Left colon (tissue), 2 donors: ENCODE measurements at regions not wholly inside any gene's neighbourhood (a gene's known extent, or its start where the extent isn't known, plus 50 kb on each side); places are given as distances from the start of the nearest gene placed in this dataset.
"Not testable (repeated sequence)": the region's sequence is repeated elsewhere in the genome, so short reads cannot be mapped to it uniquely, and the experiment has no call there.

Source experiments
- ATAC-seq: fragments of 200-7000 bp; cut with Tn5 transposase; one replicate; pipeline ENCODE4 v1.9.1; 2020; ENCODE audit warnings: mild to moderate bottlenecking, moderate library complexity
- DNase-seq, 2 donors: peaks; one replicate each; pipeline ENCODE4 v3.0.0-alpha.2; 2020
- intact Hi-C, 2 donors: fragments of 100-400 bp; cut with DNase I in 1 of 2; cut with micrococcal nuclease in 1 of 2; formaldehyde crosslinking; loops; one replicate each; pipeline versions ENCODE4 v1.11.2 to v1.14.0; 2022; cut with DNase I, micrococcal nuclease
- donor health status: DM: no; HTN: no; CAD: no.
- donor health status: DM: yes; HTN: yes; CAD: no.

- ATAC-seq (peak; percentile 35), DNase-seq (no peak)
- intact Hi-C loops: no loop called here
These were observed 94.3 kb downstream of the RGS2 start for GRCh38 chr1:192903142-192903541.

DNA sequence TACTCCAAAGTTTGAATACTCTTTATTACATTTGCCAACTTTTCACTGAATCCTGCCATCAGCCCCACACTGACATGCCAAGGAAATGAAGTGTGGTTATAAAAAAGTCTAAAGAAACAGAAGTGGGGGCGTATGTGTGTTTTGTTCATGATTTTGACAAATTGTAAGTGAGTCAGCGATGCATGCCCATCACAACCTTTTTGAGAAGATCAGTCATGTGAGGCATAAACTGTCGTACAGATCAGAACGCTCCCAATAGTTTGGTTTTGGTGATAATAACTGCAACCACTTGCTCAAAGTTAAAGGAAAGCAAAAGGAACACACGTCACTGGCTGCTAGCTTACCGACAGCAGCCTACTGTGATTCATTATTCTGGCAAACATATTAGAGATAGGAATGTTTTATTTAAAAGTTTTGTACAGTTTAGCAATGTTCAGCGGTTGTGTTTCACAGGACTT is 95.6 kb downstream of the RGS2 start:
- DNase-seq (no peak), ATAC-seq (no peak)
- intact Hi-C loops: no loop called here

DNA sequence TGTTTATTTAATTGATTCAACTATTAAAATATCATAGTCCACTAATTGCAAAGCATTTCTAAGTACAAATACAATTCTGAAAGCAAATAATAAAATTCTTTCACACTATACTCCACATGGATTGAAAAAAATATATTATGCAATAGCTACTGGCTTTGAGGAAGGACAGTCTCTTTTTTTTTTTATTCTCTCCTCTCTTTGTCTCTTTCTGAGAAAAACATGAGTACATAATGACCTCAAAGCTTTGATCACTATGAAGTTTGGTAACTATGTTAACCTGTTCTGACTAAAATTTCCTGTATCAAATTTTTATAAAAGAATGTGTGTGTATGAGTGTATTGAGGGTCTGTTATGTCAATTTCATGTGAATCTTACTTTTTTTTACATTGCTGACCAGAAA is 96.2 kb downstream of the RGS2 start:
- no peak for ATAC-seq
- intact Hi-C loops: loop anchor here in 1 of 2 donors (5.0 kb wide), 1 partner anchor 93 kb away; no protein-coding TSS in a partner anchor
- no peak for DNase-seq

GRCh38 chr1:192906334-192906733 is 97.5 kb downstream of the RGS2 start:
- no peak for ATAC-seq
- intact Hi-C loops: loop anchor here in 1 of 2 donors (5.0 kb wide), 1 partner anchor 94 kb away; no protein-coding TSS in a partner anchor
- DNase-seq: no peak

DNA sequence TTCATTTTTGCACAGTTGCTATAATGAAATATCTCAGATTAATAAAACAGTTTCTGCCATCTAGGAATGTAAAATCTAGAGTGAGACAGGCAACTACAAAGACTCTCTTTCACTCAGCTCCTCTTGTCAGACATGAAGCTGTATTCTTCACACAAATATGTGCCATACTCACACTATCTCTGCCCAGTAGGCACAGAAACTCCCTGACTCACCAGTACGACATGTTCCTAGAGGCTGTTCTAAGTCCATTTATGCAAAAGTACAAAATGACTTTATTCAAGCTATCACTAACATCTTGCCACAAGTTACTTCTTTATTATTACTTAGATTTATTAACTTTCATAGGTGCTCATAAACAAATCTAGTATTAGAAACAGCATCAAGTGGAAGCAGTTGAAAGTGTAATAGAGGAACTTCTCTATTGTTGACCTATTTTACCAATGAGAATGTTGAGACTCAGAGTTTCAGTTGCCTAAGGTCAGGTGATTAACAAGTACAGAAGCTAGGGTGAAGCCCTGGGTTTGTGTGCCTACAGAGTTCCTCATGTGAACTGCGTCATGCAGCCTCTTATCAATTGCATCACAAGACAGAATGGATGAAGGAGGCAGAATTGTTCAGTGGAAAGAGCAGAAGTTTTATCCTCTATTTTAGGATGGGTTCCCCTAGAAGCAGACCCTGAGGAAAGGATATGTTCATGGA is 98.9 kb downstream of the RGS2 start:
- no peak for DNase-seq

GRCh38 chr1:192911896-192912656 is 103.2 kb downstream of the RGS2 start:
- intact Hi-C loops: loop anchor here in 1 of 2 donors (10.0 kb wide), 1 partner anchor 103 kb away; no protein-coding TSS in a partner anchor
- ATAC-seq, DNase-seq: not testable (repeated sequence)

More for the DNA sequence above, 98.9 kb downstream of the RGS2 start:
- intact Hi-C loops: loop anchor here in 1 of 2 donors (5.0 kb wide), 1 partner anchor 95 kb away; no protein-coding TSS in a partner anchor
- no peak for ATAC-seq

GRCh38 chr1:192913683-192914082 is 104.8 kb downstream of the RGS2 start:
- DNase-seq (peak in 1 of 2 donors; percentile 12), ATAC-seq (no peak)
- intact Hi-C loops: loop anchor here in 1 of 2 donors (10.0 kb wide), 1 partner anchor 101 kb away; no protein-coding TSS in a partner anchor

- ATAC-seq: no peak
- DNase-seq: no peak
- intact Hi-C loops: loop anchor here in 1 of 2 donors (10.0 kb wide), 1 partner anchor 101 kb away; no protein-coding TSS in a partner anchor
These were observed 105.3 kb downstream of the RGS2 start for GRCh38 chr1:192914092-192914491.

GRCh38 chr1:192914696-192915095 is 105.9 kb downstream of the RGS2 start:
- DNase-seq: no peak

DNA sequence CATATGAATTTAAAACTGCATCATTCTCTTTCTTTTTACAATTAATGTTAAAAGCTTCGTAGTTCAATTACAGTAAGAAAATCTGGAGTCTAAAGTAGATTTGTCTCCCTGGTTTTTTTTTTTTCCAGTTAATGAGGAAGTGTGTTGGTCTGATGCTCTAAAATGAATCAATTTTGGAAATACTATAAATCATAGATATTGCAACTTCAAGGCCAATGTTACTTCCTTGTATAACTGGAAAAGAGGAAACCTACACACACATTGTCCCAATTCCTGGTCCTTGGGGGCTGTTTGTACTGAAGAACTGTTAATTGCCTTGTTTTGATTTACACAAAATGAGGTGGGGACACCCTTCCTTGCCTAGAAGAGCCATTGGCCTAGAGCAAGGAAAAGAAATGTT is 107.2 kb downstream of the RGS2 start:
- DNase-seq (no peak), ATAC-seq (no peak)
- intact Hi-C loops: loop anchor here in 1 of 2 donors (10.0 kb wide), 1 partner anchor 99 kb away; no protein-coding TSS in a partner anchor

More at GRCh38 chr1:192914696-192915095, 105.9 kb downstream of the RGS2 start:
- ATAC-seq: no peak
- intact Hi-C loops: loop anchor here in 1 of 2 donors (10.0 kb wide), 1 partner anchor 100 kb away; no protein-coding TSS in a partner anchor

GRCh38 chr1:192918259-192918658 is 109.4 kb downstream of the RGS2 start:
- intact Hi-C loops: loop anchor here in 1 of 2 donors (10.0 kb wide), 1 partner anchor 97 kb away; no protein-coding TSS in a partner anchor
- DNase-seq (no peak), ATAC-seq (no peak)

DNA sequence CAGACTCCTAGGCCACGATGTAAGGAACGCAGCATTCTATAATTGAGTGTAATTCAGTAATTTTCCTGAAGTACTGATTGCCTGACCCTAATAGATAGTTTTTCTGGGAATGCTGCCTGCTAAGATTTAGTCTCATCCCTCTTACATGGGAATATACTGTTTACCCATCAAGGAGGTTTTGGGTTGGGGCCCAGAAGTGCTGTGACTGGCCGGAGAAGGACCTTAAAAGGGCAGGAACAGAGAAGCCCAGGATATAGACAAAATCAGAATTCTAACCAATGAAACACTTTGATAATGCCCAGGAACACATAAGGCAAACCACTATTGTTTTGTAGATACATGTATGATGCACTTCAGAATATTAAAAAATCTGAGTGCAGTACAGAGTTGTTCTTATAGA is 111.6 kb downstream of the RGS2 start:
- DNase-seq (peak; percentile 15 to 39), ATAC-seq (no peak)
- intact Hi-C loops: no loop called here

DNA sequence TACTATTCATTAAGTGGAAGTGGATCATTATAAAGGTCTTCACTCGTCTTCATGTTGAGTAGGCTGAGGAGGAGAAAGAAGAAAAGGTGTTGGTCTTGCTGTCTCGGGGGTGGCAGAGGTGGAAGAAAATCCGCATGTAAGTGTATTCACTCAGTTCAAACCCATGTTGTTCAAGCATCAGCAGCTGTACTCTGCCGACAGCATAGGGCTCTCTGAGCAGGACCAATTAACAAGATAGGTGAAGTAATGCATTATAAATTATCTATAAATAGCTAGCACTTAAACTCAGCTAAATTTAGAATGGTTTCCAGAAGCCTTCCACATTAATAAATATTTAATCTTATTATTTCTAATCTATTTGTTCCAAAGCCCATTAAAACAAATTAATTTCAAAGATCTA is 116.8 kb downstream of the RGS2 start:
- no peak for ATAC-seq
- intact Hi-C loops: no loop called here
- DNase-seq: no peak

GRCh38 chr1:192926736-192927135 is 117.9 kb downstream of the RGS2 start:
- DNase-seq (no peak), ATAC-seq (no peak)
- intact Hi-C loops: no loop called here

- DNase-seq: no peak
- intact Hi-C loops: no loop called here
- ATAC-seq: no peak
These were observed 118.7 kb downstream of the RGS2 start for GRCh38 chr1:192927496-192927895.

DNA sequence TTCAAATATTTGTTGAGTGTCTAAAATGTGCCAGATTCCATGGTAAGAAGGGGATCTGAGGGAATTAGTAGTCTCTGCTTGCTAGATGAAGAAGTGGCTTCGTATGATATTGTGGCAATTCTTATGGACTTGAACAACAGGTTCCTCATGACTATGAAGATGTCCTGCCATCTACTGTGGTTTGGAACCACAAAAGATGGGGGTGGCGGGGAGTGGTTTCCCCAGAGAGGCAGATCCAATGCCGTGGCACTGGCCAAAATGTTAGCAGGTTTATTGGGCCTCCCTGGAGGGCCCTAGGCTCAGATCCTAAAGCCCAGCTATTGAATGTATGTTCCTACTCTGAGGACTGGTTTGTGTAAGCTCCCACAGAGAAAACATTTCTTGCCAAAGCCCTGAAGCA is 120.8 kb downstream of the RGS2 start:
- DNase-seq (no peak), ATAC-seq (no peak)
- intact Hi-C loops: no loop called here

- ATAC-seq (no peak), DNase-seq (no peak)
- intact Hi-C loops: no loop called here
These were observed 124.9 kb downstream of the RGS2 start for GRCh38 chr1:192933744-192934143.

DNA sequence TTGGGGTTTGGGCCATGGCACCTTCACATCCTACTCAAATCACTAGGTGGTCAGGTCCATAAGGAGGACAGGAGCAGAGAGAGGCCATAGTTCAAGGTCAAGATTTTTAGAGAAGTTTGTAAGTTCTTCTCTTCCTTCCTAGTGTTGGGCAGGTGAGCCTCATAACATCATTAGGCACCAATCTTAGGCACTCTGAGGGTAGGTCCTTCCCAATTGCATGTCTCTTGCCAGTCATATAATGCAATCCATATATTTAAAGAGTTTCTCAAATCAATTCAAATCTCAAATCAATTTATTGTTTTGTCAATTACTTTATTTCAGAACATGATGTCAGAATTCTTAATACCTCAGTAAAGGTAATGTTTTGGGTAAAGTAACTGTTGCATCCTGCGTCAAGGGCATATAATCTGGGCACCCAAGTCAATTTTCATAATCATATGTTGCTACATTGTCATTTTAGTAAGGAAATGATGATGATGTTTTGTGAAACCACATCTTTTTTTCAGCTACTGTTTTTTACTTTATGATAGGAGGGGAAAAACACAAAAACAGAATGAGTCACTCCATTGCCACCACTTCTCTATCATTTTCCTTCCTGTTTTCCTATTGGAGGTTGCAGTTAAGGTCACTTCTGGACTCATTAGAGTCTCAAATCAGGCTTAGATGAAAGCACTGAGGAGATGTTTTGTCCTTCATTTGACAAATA is 122.7 kb downstream of the UCHL5 start:
- no peak for DNase-seq
- intact Hi-C loops: no loop called here
- no peak for ATAC-seq

GRCh38 chr1:192937128-192937527 is 122.0 kb downstream of the UCHL5 start:
- DNase-seq (no peak), ATAC-seq (no peak)
- intact Hi-C loops: no loop called here
